Right lobe of liver (tissue), 4 donors: ENCODE measurements at regions not wholly inside any gene's neighbourhood (a gene's known extent, or its start where the extent isn't known, plus 50 kb on each side); places are given as distances from the start of the nearest gene placed in this dataset.

Experiments
- POLR2A ChIP-seq: fragments of 450-650 bp; IDR thresholded peaks from one replicate; pipeline ENCODE4 v1.6.1; 2017; ENCODE audit warnings: antibody characterized with exemption, mild to moderate bottlenecking
- TF ChIP-seq, protein P1 (sequence below), 4 donors: fragments of 200-600 bp in 3 of 4; fragments of 450-650 bp in 1 of 4; IDR thresholded peaks; one replicate each; pipeline versions ENCODE4 v1.5.1 to v1.8.0; 2016 to 2022; ENCODE audit warnings: antibody characterized with exemption in 4 of 4, mild to moderate bottlenecking in 2 of 4
- donor health status: DM: no; HTN: no; CAD: no.
- donor health status: DM: no; HTN: no; CAD: no.
- donor health status: DM: no; HTN: yes; CAD: no.

GRCh38 chr6:48429021-48429420, 318.0 kb upstream of the PTCHD4 start:
- TF ChIP-seq, protein P1, sequence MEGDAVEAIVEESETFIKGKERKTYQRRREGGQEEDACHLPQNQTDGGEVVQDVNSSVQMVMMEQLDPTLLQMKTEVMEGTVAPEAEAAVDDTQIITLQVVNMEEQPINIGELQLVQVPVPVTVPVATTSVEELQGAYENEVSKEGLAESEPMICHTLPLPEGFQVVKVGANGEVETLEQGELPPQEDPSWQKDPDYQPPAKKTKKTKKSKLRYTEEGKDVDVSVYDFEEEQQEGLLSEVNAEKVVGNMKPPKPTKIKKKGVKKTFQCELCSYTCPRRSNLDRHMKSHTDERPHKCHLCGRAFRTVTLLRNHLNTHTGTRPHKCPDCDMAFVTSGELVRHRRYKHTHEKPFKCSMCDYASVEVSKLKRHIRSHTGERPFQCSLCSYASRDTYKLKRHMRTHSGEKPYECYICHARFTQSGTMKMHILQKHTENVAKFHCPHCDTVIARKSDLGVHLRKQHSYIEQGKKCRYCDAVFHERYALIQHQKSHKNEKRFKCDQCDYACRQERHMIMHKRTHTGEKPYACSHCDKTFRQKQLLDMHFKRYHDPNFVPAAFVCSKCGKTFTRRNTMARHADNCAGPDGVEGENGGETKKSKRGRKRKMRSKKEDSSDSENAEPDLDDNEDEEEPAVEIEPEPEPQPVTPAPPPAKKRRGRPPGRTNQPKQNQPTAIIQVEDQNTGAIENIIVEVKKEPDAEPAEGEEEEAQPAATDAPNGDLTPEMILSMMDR (IDR thresholded peaks at IDR 0.05): no peak
- TF ChIP-seq POLR2A: no peak
